KMS-11 (cell line): ENCODE measurements at regions not wholly inside any gene's neighbourhood (a gene's known extent, or its start where the extent isn't known, plus 50 kb on each side); places are given as distances from the start of the nearest gene placed in this dataset.

Experiments
- H2AFZ ChIP-seq: fragments of 200-600 bp; sonication (generic); 2 replicates; pipeline ENCODE4 v1.6.1; 2016; ENCODE audit warnings: antibody characterized with exemption, mixed run types, low read depth
- H3K27ac ChIP-seq: fragments of 200-600 bp; sonication (generic); 2 replicates; pipeline ENCODE4 v1.6.1; 2016; ENCODE audit warnings: mild to moderate bottlenecking, mixed run types
- H3K27me3 ChIP-seq: fragments of 200-600 bp; sonication (generic); 2 replicates; pipeline ENCODE4 v1.6.1; 2017; ENCODE audit warnings: mild to moderate bottlenecking, low read depth, mixed run types, moderate library complexity; ENCODE audit not compliant: insufficient read depth
- H3K36me3 ChIP-seq: fragments of 200-600 bp; sonication (generic); 2 replicates; pipeline ENCODE4 v1.6.1; 2017; ENCODE audit warnings: mild to moderate bottlenecking, mixed run types; ENCODE audit not compliant: insufficient read depth
- H3K4me1 ChIP-seq: fragments of 200-600 bp; sonication (generic); 2 replicates; pipeline ENCODE4 v1.6.1; 2016; ENCODE audit warnings: mild to moderate bottlenecking, low read depth, mixed run types; ENCODE audit not compliant: poor library complexity, severe bottlenecking
- H3K4me2 ChIP-seq: fragments of 200-600 bp; sonication (generic); 2 replicates; pipeline ENCODE4 v1.7.0; 2016; ENCODE audit warnings: mild to moderate bottlenecking, mixed run types
- H3K4me3 ChIP-seq: fragments of 200-600 bp; sonication (generic); IDR thresholded peaks from 2 replicates; pipeline ENCODE4 v1.6.1; 2017; ENCODE audit warnings: low read depth, low read length, mixed read lengths; ENCODE audit not compliant: insufficient read depth
- H3K79me2 ChIP-seq: fragments of 200-600 bp; sonication (generic); 2 replicates; pipeline ENCODE4 v1.6.1; 2016; ENCODE audit warnings: low read depth, mixed run types; ENCODE audit not compliant: insufficient read depth
- H3K9ac ChIP-seq: fragments of 200-600 bp; sonication (generic); 2 replicates; pipeline ENCODE4 v1.6.1; 2016; ENCODE audit warnings: mild to moderate bottlenecking, mixed run types
- H4K20me1 ChIP-seq: fragments of 200-600 bp; sonication (generic); 2 replicates; pipeline ENCODE4 v1.6.1; 2016; ENCODE audit warnings: mild to moderate bottlenecking, mixed run types; ENCODE audit not compliant: insufficient read depth
- TF ChIP-seq, protein P1 (sequence below): fragments of 200-600 bp; sonication (generic); conservative IDR thresholded peaks from 2 replicates; pipeline ENCODE4 v1.6.1; 2017; ENCODE audit warnings: low read depth, mild to moderate bottlenecking, antibody characterized with exemption, low read length, moderate library complexity, mixed read lengths

DNA sequence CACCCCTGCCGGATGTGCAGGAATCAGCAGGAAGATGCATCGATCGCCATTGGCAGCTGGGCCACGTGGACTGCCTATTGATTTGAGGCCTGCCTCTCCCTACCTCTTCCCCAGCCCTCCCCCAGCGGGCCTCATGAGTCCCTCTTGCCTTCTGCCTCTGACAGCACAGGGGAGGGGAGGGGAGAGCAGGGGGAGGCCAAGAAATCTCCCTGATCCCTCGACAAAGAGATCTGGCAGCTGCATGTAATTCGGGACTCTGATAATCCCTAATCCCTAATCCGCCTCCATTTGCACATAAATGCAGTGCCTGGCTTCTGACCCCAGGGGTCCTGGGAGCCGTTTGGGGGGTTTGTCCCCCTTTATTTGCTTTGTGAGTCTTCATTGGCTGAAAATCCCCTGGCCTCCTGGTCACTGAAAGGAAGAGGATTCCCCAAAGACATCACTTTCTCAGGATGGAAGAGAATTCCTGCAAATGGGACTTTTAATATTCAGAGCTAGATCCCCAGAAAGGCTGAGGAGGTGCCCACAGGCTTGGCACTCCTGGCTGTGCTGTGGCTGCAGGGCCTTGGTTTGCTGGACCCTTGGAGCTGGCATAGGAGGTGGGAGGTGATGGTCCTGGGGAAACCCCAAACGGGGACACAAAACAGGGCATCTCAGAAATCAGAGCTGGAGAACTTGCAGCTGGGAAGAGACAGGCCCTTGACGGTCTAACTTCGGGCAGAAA is 239.4 kb upstream of the POU3F1 start:
- Histone ChIP-seq H3K4me3 (no peak overlapping the region), H3K36me3 (no peaks in the 10 kb centered on the region), H3K4me1 (no peaks in the 10 kb centered on the region), H3K9ac (no peak overlapping the region), H2AFZ (no peak overlapping the region), H3K79me2 (no peaks in the 10 kb centered on the region), H4K20me1 (no peaks in the 10 kb centered on the region), H3K4me2 (no peak overlapping the region), H3K27me3 (no peaks in the 10 kb centered on the region), H3K27ac (no peak overlapping the region)
- TF ChIP-seq, protein P1, sequence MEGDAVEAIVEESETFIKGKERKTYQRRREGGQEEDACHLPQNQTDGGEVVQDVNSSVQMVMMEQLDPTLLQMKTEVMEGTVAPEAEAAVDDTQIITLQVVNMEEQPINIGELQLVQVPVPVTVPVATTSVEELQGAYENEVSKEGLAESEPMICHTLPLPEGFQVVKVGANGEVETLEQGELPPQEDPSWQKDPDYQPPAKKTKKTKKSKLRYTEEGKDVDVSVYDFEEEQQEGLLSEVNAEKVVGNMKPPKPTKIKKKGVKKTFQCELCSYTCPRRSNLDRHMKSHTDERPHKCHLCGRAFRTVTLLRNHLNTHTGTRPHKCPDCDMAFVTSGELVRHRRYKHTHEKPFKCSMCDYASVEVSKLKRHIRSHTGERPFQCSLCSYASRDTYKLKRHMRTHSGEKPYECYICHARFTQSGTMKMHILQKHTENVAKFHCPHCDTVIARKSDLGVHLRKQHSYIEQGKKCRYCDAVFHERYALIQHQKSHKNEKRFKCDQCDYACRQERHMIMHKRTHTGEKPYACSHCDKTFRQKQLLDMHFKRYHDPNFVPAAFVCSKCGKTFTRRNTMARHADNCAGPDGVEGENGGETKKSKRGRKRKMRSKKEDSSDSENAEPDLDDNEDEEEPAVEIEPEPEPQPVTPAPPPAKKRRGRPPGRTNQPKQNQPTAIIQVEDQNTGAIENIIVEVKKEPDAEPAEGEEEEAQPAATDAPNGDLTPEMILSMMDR, result no peak

DNA sequence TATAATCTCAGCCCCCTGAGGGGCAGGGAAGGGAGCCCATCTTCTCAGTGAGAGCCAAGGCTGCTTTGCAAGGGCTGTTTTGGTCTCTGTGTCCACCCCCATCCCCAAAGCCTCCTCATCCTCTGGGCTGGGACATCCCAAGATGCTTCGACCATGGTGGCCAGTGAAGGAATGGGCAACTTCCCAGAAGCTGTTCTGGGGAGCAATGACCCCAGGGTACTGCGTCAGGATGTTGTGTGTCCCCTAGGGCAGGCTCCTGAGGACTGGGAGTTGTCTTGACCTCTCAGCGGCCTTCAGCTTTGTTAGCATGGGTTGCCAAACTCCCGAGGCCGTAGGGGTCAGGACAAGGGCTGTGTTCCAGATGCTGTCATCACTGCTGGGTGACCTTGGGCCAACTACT is 238.4 kb upstream of the POU3F1 start:
- H3K27me3 ChIP-seq, result no peaks in the 10 kb centered on the region

DNA sequence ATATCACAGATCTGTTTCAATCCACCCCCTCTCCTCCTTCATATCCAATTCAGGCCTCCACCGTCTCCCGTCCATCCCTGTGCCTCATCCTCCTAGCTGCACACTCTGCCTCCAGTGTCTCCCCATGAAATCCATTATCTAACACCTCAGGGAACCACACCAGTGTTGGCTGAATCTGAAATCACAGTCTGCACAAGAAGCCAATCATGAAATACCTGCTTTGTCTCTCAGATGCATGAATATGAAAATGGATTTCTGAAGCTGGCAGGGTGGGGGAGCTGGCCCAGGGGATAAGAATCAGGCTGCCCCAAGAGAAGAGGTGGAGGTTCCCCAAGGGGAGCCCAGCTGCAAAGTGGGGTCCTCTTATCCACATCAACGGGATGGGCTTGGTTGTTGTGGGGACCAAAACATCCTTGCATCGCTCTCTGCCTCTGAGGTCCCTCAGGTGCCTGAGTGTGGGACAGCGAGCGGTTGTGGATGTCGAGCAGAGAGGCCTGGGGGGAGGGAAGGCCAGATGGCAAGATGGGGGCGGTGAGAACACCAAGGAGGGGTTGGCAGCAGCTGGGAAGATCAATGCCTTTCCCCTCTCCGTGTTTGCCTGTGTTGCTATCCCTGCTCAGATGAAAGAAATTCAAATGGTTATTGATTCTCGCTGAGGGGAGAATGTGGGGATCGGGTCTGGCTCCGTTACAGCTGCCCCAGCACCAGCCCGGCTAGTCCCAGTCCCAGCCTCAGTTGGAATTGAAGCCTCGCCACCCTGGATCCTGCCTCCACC is 237.3 kb upstream of the POU3F1 start:
- no peak overlapping the region for H2AFZ ChIP-seq
- no peaks in the 10 kb centered on the region for H3K4me1 ChIP-seq
- H3K27ac ChIP-seq, result no peak overlapping the region
- H3K4me3 ChIP-seq, result no peak overlapping the region
- no peak overlapping the region for H3K9ac ChIP-seq
- H3K79me2 ChIP-seq, result no peaks in the 10 kb centered on the region
- no peaks in the 10 kb centered on the region for H3K36me3 ChIP-seq
- no peaks in the 10 kb centered on the region for H4K20me1 ChIP-seq
- no peaks in the 10 kb centered on the region for H3K27me3 ChIP-seq
- TF ChIP-seq, protein P1, result no peak
- no peak overlapping the region for H3K4me2 ChIP-seq

More for the DNA sequence above, 238.4 kb upstream of the POU3F1 start:
- TF ChIP-seq, protein P1, result no peak
- Histone ChIP-seq H3K27ac (no peak overlapping the region), H3K79me2 (no peaks in the 10 kb centered on the region), H3K36me3 (no peaks in the 10 kb centered on the region), H4K20me1 (no peaks in the 10 kb centered on the region), H3K9ac (no peak overlapping the region), H3K4me2 (no peak overlapping the region), H3K4me1 (no peaks in the 10 kb centered on the region), H3K4me3 (no peak overlapping the region), H2AFZ (no peak overlapping the region)

DNA sequence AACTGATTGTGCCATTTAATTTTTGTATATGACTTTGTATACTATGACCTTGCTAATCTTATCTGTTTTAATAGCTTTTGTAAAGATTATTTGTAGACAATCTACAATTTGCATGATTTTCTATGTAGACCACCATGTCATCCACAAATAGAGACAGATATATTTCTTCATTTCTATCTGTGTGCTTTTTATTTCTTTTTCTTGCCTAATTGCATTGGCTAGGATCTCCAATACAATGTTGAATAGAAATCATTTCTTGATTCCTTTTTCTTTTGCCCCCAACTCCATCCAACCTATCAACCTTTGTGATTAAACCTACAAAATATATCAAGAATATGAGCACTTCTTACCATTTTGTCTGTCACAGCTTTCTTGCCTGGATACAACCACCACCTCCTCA is 232.6 kb upstream of the POU3F1 start:
- Histone ChIP-seq H3K4me3 (no peak overlapping the region), H3K4me2 (no peak overlapping the region), H4K20me1 (no peaks in the 10 kb centered on the region), H3K79me2 (no peaks in the 10 kb centered on the region), H3K36me3 (no peaks in the 10 kb centered on the region), H3K27ac (no peak overlapping the region), H3K4me1 (no peaks in the 10 kb centered on the region), H3K27me3 (no peaks in the 10 kb centered on the region), H2AFZ (no peak overlapping the region), H3K9ac (no peak overlapping the region)
- TF ChIP-seq, protein P1, result no peak
